ENCODE measurements at regions not wholly inside any gene's neighbourhood (a gene's known extent, or its start where the extent isn't known, plus 50 kb on each side); places are given as distances from the start of the nearest gene placed in this dataset.
"Not testable (repeated sequence)": the region's sequence is repeated elsewhere in the genome, so short reads cannot be mapped to it uniquely, and the experiment has no call there.

DNA sequence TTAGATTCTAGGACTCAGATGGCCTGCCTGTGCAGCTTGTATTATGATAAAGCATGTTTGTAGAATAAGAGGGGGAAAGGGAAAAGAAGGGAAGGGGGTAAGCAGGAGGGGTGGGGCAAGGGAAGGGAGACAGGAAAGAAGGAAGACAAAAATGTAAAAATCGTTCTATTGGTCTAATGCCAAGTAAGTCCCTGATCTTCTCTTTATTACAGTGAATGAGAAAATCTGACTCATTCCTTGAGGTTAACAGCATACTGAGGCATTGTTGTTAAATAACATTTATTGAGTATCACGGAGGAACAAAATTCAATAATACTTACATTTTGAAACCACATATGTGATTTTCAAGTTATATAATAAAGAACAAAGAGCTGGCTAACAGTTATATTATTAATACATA is 1534.7 kb downstream of the OLFM4 start:
- intact Hi-C loops (cut with DNase I), result no loop called here
- WGBS, 2 donors, result 46% methylated on average over 2 of the region's 2 CpGs
- ATAC-seq (no peak), DNase-seq (no peak)
- Histone ChIP-seq H3K27ac (no peak overlapping the region), H3K4me3 (no peak overlapping the region), H3K4me1 (no peaks in the 10 kb centered on the region), H3K36me3 (replicated peaks in 1 of 2; ENCODE audit: insufficient read depth in 1 of 2, low read depth in 2 of 2) (no peaks in the 10 kb centered on the region), H3K27me3 (no peaks in the 10 kb centered on the region), H3K9me3 (no peaks in the 10 kb centered on the region)
- no peak for TF ChIP-seq POLR2A (IDR thresholded peaks at IDR 0.05)
- TF ChIP-seq, protein P1, sequence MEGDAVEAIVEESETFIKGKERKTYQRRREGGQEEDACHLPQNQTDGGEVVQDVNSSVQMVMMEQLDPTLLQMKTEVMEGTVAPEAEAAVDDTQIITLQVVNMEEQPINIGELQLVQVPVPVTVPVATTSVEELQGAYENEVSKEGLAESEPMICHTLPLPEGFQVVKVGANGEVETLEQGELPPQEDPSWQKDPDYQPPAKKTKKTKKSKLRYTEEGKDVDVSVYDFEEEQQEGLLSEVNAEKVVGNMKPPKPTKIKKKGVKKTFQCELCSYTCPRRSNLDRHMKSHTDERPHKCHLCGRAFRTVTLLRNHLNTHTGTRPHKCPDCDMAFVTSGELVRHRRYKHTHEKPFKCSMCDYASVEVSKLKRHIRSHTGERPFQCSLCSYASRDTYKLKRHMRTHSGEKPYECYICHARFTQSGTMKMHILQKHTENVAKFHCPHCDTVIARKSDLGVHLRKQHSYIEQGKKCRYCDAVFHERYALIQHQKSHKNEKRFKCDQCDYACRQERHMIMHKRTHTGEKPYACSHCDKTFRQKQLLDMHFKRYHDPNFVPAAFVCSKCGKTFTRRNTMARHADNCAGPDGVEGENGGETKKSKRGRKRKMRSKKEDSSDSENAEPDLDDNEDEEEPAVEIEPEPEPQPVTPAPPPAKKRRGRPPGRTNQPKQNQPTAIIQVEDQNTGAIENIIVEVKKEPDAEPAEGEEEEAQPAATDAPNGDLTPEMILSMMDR (IDR thresholded peaks at IDR 0.05), result no peak

DNA sequence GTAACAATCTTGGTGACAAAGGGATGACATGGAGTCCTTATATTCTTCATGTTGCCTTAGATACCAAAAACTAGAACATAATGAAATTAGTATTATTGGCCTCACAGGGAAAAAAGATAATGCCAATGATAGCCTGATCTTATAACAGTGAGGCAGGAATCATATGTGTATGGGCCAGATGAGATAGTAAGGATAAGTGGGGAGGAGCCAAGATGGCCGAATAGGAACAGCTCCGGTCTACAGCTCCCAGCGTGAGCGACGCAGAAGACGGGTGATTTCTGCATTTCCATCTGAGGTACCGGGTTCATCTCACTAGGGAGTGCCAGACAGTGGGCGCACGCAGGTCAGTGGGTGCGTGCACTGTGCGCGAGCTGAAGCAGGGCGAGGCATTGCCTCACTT is 1543.4 kb downstream of the OLFM4 start:
- DNase-seq; H3K9me3 ChIP-seq; H3K36me3 ChIP-seq (replicated peaks in 1 of 2; ENCODE audit: insufficient read depth in 1 of 2, low read depth in 2 of 2); ATAC-seq; H3K27me3 ChIP-seq; H3K4me3 ChIP-seq; intact Hi-C loops (cut with DNase I); H3K4me1 ChIP-seq: not testable (repeated sequence)
- TF ChIP-seq POLR2A (IDR thresholded peaks at IDR 0.05), result peak in 1 of 3 donors; percentile 33
- WGBS, 2 donors, result 81 to 93% methylated on average over 13 of the region's 13 CpGs
- peak overlapping the region in 1 of 4 donors; percentile 53 for H3K27ac ChIP-seq

DNA sequence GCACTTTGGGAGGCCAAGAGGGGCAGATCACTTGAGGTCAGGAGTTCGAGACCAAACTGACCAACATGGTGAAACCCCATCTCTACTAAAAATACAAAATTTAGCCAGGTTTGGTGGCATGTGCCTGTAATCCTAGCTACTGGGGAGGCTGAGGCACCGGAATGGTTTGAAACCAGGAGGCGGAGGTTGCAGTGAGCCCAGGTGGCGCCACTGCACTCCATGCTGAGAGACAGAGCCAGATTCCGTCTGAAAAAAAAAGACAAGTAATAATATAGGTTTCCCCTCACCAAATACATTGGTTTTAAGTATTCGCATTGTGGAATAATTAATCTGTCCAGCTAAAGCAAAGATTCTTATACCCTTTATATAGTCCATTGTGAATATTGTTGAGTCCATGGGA is 1544.6 kb downstream of the OLFM4 start:
- TF ChIP-seq POLR2A (IDR thresholded peaks at IDR 0.05), result no peak
- TF ChIP-seq, protein P1 (IDR thresholded peaks at IDR 0.05), result no peak
- no peak for DNase-seq

DNA sequence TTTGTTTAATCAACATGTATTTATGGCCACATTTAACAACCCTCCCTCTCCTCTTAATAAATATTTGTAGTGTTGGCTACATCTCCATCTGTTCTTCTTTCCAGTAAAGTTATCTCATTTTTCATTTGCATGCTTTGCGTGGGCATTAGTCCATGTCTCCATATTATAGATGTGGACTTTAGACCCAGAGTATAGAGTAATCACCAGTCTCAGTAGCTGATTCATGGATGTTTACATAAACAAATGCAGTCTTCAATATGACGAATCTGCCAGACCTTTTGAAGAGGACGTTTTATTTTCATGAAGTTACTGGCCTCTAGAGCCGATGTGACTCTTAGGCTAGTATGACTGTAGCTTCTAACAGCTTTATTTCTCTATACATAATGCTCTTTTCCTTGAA is 1546.2 kb downstream of the OLFM4 start:
- H3K9me3 ChIP-seq, result no peaks in the 10 kb centered on the region
- TF ChIP-seq, protein P1 (IDR thresholded peaks at IDR 0.05), result no peak
- intact Hi-C loops (cut with DNase I), result no loop called here
- ATAC-seq (no peak), DNase-seq (no peak)
- no peaks in the 10 kb centered on the region for H3K4me1 ChIP-seq
- H3K36me3 ChIP-seq (replicated peaks in 1 of 2; ENCODE audit: insufficient read depth in 1 of 2, low read depth in 2 of 2), result no peaks in the 10 kb centered on the region
- no peak overlapping the region for H3K4me3 ChIP-seq
- H3K27ac ChIP-seq, result no peak overlapping the region
- no peaks in the 10 kb centered on the region for H3K27me3 ChIP-seq
- 21 to 33% methylated on average over 4 of the region's 4 CpGs for WGBS, 2 donors

More for the DNA sequence above, 1544.6 kb downstream of the OLFM4 start:
- H3K36me3 ChIP-seq (replicated peaks in 1 of 2; ENCODE audit: insufficient read depth in 1 of 2, low read depth in 2 of 2), result no peaks in the 10 kb centered on the region
- ATAC-seq, result no peak
- no peaks in the 10 kb centered on the region for H3K9me3 ChIP-seq
- no peaks in the 10 kb centered on the region for H3K4me1 ChIP-seq
- WGBS, 2 donors, result 91% methylated on average over 6 of the region's 6 CpGs
- intact Hi-C loops (cut with DNase I), result no loop called here
- H3K4me3 ChIP-seq, result no peak overlapping the region
- no peak overlapping the region for H3K27ac ChIP-seq
- no peaks in the 10 kb centered on the region for H3K27me3 ChIP-seq

DNA sequence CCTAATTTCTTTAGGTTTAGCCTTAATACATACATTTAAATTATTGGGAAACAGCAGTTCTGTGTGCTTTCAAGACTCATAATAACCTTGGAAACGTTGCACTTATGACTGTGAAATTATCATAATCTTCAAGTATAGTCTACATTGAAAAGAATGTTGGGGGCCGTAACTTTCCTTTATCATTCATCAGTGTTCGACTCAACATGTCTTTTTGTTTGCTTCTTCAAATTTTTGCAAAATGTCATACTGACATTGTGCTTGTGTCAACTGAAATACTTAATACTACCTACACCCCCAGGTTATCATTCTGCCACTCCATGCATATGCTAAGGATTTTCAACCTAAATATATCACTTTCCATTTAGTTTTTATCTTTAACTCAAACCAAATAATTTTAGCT is 1562.9 kb downstream of the OLFM4 start:
- intact Hi-C loops (cut with DNase I), result no loop called here
- Histone ChIP-seq H3K9me3 (no peaks in the 10 kb centered on the region), H3K36me3 (replicated peaks in 1 of 2; ENCODE audit: insufficient read depth in 1 of 2, low read depth in 2 of 2) (no peaks in the 10 kb centered on the region), H3K27me3 (no peaks in the 10 kb centered on the region), H3K4me3 (no peak overlapping the region), H3K4me1 (no peaks in the 10 kb centered on the region), H3K27ac (no peak overlapping the region)
- no peak for DNase-seq
- 57 to 65% methylated on average over 3 of the region's 3 CpGs for WGBS, 2 donors
- no peak for TF ChIP-seq POLR2A (IDR thresholded peaks at IDR 0.05)
- no peak for ATAC-seq

DNA sequence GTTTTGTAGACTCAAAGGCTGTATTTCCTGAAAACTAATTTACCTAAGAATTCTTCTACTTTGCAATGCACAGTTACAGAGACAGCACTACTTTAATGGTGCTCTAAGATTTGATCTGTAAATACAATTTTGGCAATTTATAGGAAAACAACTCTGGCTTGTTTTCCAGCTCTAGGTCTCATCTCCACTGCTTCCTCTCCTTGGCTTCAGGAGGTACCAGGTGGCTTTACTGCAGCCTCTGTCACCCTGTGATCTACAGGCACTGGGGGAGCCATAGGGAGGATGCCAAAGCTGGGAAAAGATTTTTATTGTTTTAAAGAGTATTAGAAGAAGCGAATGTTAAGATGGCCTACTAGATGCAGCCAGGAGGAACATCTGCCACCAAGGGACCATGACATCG is 1563.6 kb downstream of the OLFM4 start:
- no peak overlapping the region for H3K27ac ChIP-seq
- no peaks in the 10 kb centered on the region for H3K27me3 ChIP-seq
- 74 to 79% methylated on average over 2 of the region's 2 CpGs for WGBS, 2 donors
- no peaks in the 10 kb centered on the region for H3K9me3 ChIP-seq
- H3K4me3 ChIP-seq, result no peak overlapping the region
- H3K4me1 ChIP-seq, result no peaks in the 10 kb centered on the region
- H3K36me3 ChIP-seq (replicated peaks in 1 of 2; ENCODE audit: insufficient read depth in 1 of 2, low read depth in 2 of 2), result no peaks in the 10 kb centered on the region
- TF ChIP-seq, protein P1 (IDR thresholded peaks at IDR 0.05), result no peak
- no peak for TF ChIP-seq POLR2A (IDR thresholded peaks at IDR 0.05)
- DNase-seq (no peak), ATAC-seq (no peak)
- intact Hi-C loops (cut with DNase I), result no loop called here
